Ovary (tissue), 7 donors: ENCODE measurements at regions not wholly inside any gene's neighbourhood (a gene's known extent, or its start where the extent isn't known, plus 50 kb on each side); places are given as distances from the start of the nearest gene placed in this dataset.

Experiments used
- DNase-seq, 5 donors: peaks; one replicate each; pipeline ENCODE4 v3.0.0-alpha.2; 2019 to 2020
- H3K27ac ChIP-seq, 2 donors: fragments of 200-600 bp; one replicate each; pipeline versions ENCODE4 v1.5.1 to v1.8.0; 2019 to 2022
- H3K27me3 ChIP-seq: fragments of 200-600 bp; one replicate; pipeline ENCODE4 v1.8.0; 2022
- H3K36me3 ChIP-seq: fragments of 200-600 bp; sonication (generic); one replicate; pipeline ENCODE4 v1.5.1; 2019
- H3K4me1 ChIP-seq: one replicate; pipeline ENCODE4 v1.8.1; 2013; ENCODE audit warnings: mild to moderate bottlenecking, moderate library complexity; ENCODE audit not compliant: insufficient read depth
- H3K4me3 ChIP-seq: fragments of 200-600 bp; sonication (generic); one replicate; pipeline ENCODE4 v1.5.1; 2017
- H3K9me3 ChIP-seq, 2 donors: fragments of 200-600 bp in 1 of 2; sonication (generic) in 1 of 2; one replicate each; pipeline versions ENCODE4 v1.5.1 to v1.8.1; 2013 to 2019; ENCODE audit warnings: mild to moderate bottlenecking in 1 of 2, moderate library complexity in 1 of 2
- CTCF ChIP-seq, 3 donors: fragments of 450-650 bp in 2 of 3; fragments of 200-600 bp in 1 of 3; IDR thresholded peaks; one replicate each; pipeline versions ENCODE4 v1.5.1 to v1.8.0; 2016 to 2022; ENCODE audit warnings: antibody characterized with exemption in 3 of 3, mild to moderate bottlenecking in 1 of 3
- EP300 ChIP-seq: sonication (generic); formaldehyde crosslinking; IDR thresholded peaks from one replicate; pipeline ENCODE4 v1.6.1; 2017; ENCODE audit warnings: antibody characterized with exemption
- POLR2A ChIP-seq: fragments of 450-650 bp; IDR thresholded peaks from one replicate; pipeline ENCODE4 v1.6.1; 2017; ENCODE audit warnings: antibody characterized with exemption, mild to moderate bottlenecking, moderate library complexity
- WGBS, 3 donors: extraction: QIAGEN DNeasy Blood & Tissue Kit in 1 of 3; methylation state at CpG; one replicate each; pipeline versions ENCODE4 v1.1.5 to v1.1.7; 2013 to 2017; 5-methylcytosine and 5-hydroxymethylcytosine counted together
- intact Hi-C, 4 donors: fragments of 100-400 bp; cut with DNase I; formaldehyde crosslinking; loops; one replicate each; pipeline versions ENCODE4 v1.11.0 to v1.15.1; 2022 to 2023
- donor health status: DM: no; HTN: no; CAD: no; lungs with moderate emphysema.
- donor health status: DM: no; HTN: no; CAD: no.
- donor health status: Bipolar disorder and iron deficiency.
- donor health status: DM: no; HTN: no; CAD: no.
- donor health status: DM: yes; HTN: yes; CAD: no.

DNA sequence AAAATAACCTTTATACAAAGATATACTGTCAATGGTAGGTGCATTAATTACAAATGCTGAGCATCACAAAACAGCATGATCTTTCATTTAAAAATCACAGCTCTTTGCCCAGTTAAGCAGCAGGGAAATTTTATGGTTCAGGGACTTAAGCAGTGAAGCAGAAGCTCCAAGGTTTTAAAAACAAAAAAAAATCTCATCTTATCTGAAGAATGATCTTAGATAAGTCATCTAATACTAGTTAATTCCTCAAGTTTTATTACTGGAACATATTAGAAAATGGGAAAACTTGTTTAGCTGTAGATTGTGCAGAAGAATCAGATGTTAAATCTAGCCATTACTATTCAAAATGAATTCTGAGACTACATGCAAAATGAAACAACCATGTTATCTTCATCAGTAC, 289.9 kb downstream of the GASK1B start:
- H3K36me3 ChIP-seq: no peaks in the 10 kb centered on the region
- intact Hi-C loops: no loop called here
- no peak for TF ChIP-seq CTCF (IDR thresholded peaks at IDR 0.05)
- TF ChIP-seq EP300: no peak
- no peak for TF ChIP-seq POLR2A

GRCh38 chr4:157880761-157881160, 292.1 kb downstream of the GASK1B start:
- DNase-seq: no peak
- 71 to 79% (median 78%) methylated on average over 2 of the region's 2 CpGs for WGBS, 3 donors
- H3K27ac ChIP-seq: no peak overlapping the region
- H3K27me3 ChIP-seq: no peaks in the 10 kb centered on the region
- H3K4me1 ChIP-seq: no peaks in the 10 kb centered on the region
- H3K36me3 ChIP-seq: no peaks in the 10 kb centered on the region
- H3K4me3 ChIP-seq: no peak overlapping the region
- intact Hi-C loops: no loop called here
- no peaks in the 10 kb centered on the region for H3K9me3 ChIP-seq
- no peak for TF ChIP-seq POLR2A
- no peak for TF ChIP-seq CTCF (IDR thresholded peaks at IDR 0.05)
- TF ChIP-seq EP300: no peak

More for the DNA sequence above, 289.9 kb downstream of the GASK1B start:
- H3K27me3 ChIP-seq: no peaks in the 10 kb centered on the region
- H3K4me1 ChIP-seq: no peaks in the 10 kb centered on the region
- H3K27ac ChIP-seq: no peak overlapping the region
- DNase-seq: no peak
- no peak overlapping the region for H3K4me3 ChIP-seq
- no peaks in the 10 kb centered on the region for H3K9me3 ChIP-seq

GRCh38 chr4:157854819-157855218, 318.0 kb downstream of the GASK1B start:
- Histone ChIP-seq H3K4me3 (no peak overlapping the region), H3K27ac (no peak overlapping the region), H3K9me3 (no peaks in the 10 kb centered on the region), H3K36me3 (no peaks in the 10 kb centered on the region), H3K27me3 (no peaks in the 10 kb centered on the region), H3K4me1 (no peaks in the 10 kb centered on the region)
- DNase-seq: no peak
- intact Hi-C loops: no loop called here
- no peak for TF ChIP-seq CTCF (IDR thresholded peaks at IDR 0.05)
- WGBS, 3 donors: 90 to 97% (median 95%) methylated on average over 5 of the region's 5 CpGs

- Histone ChIP-seq H3K4me1 (no peaks in the 10 kb centered on the region), H3K27ac (no peak overlapping the region), H3K27me3 (no peaks in the 10 kb centered on the region), H3K4me3 (no peak overlapping the region), H3K36me3 (no peaks in the 10 kb centered on the region), H3K9me3 (no peaks in the 10 kb centered on the region)
- DNase-seq: no peak
- intact Hi-C loops: no loop called here
- TF ChIP-seq POLR2A (no peak), EP300 (no peak), CTCF (IDR thresholded peaks at IDR 0.05) (no peak)
Observed at GRCh38 chr4:157840648-157841047, 332.2 kb downstream of the GASK1B start.

DNA sequence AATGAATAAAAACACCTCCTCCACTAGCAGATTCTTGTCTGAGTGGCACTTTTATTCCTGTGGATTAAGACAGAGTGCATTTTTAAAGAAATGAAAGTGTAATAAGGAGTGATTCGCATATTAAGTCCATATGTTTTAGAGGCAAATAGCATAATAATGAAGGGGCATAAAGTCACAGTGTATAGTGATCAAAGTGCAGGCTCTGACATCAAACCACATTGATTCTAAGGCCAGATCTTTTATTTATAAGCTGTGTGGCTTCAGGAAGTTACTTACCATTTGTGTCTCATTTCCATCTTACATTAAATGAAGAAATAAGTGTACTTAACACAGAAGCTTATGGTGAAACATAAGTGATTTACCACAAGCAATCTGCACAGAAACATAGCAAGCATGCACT, 332.8 kb downstream of the GASK1B start:
- no peaks in the 10 kb centered on the region for H3K36me3 ChIP-seq
- no peaks in the 10 kb centered on the region for H3K9me3 ChIP-seq
- TF ChIP-seq EP300 (no peak), POLR2A (no peak), CTCF (IDR thresholded peaks at IDR 0.05) (no peak)
- H3K4me1 ChIP-seq: no peaks in the 10 kb centered on the region
- WGBS, 3 donors: 94 to 100% (median 98%) methylated on average over 1 of the region's 1 CpG
- H3K27ac ChIP-seq: no peak overlapping the region
- DNase-seq: no peak
- no peak overlapping the region for H3K4me3 ChIP-seq
- no peaks in the 10 kb centered on the region for H3K27me3 ChIP-seq
- intact Hi-C loops: no loop called here
